ENCODE measurements at regions not wholly inside any gene's neighbourhood (a gene's known extent, or its start where the extent isn't known, plus 50 kb on each side); places are given as distances from the start of the nearest gene placed in this dataset.
A peak's percentile ranks its signal among the peaks of the same experiment; 100 is the strongest.
"Not testable (repeated sequence)": the region's sequence is repeated elsewhere in the genome, so short reads cannot be mapped to it uniquely, and the experiment has no call there.

GRCh38 chr1:201731592-201731991 is 97.4 kb upstream of the IPO9 start:
- no peak for DNase-seq

GRCh38 chr1:201732351-201732750 is 96.6 kb upstream of the IPO9 start:
- no peak for DNase-seq

- not testable (repeated sequence) for DNase-seq
Observed at GRCh38 chr1:201734221-201734620, 94.7 kb upstream of the IPO9 start.

- no peak for DNase-seq
Observed at GRCh38 chr1:201734786-201735185, 94.2 kb upstream of the IPO9 start.

GRCh38 chr1:201736707-201737320 is 92.1 kb upstream of the IPO9 start:
- no peak for DNase-seq

GRCh38 chr1:201737352-201738060 is 91.5 kb upstream of the IPO9 start:
- DNase-seq: no peak

GRCh38 chr1:201739080-201739479 is 89.9 kb upstream of the IPO9 start:
- DNase-seq: no peak

GRCh38 chr1:201739492-201740085 is 89.4 kb upstream of the IPO9 start:
- peak; percentile 50 to 53 for DNase-seq

- no peak for DNase-seq
Observed at GRCh38 chr1:201740086-201740541, 88.8 kb upstream of the IPO9 start.

GRCh38 chr1:201740670-201741111 is 88.3 kb upstream of the IPO9 start:
- DNase-seq: no peak

GRCh38 chr1:201741763-201742342 is 87.1 kb upstream of the IPO9 start:
- no peak for DNase-seq

GRCh38 chr1:201742476-201742875 is 86.5 kb upstream of the IPO9 start:
- no peak for DNase-seq

- DNase-seq: no peak
Observed at GRCh38 chr1:201742955-201743805, 85.8 kb upstream of the IPO9 start.

GRCh38 chr1:201745023-201745422 is 83.9 kb upstream of the IPO9 start:
- DNase-seq: no peak

GRCh38 chr1:201746156-201746555 is 82.8 kb upstream of the IPO9 start:
- no peak for DNase-seq

GRCh38 chr1:201747261-201747660 is 81.7 kb upstream of the IPO9 start:
- no peak for DNase-seq

GRCh38 chr1:201748335-201748734 is 80.6 kb upstream of the IPO9 start:
- no peak for DNase-seq

GRCh38 chr1:201749059-201749690 is 79.8 kb upstream of the IPO9 start:
- DNase-seq: no peak

- DNase-seq: no peak
Observed at GRCh38 chr1:201750120-201750519, 78.8 kb upstream of the IPO9 start.

- no peak for DNase-seq
Observed at GRCh38 chr1:201750934-201751333, 78.0 kb upstream of the IPO9 start.

- no peak for DNase-seq
Observed at GRCh38 chr1:201751872-201752271, 77.1 kb upstream of the IPO9 start.

GRCh38 chr1:201752333-201752732 is 76.6 kb upstream of the IPO9 start:
- no peak for DNase-seq
